CD14-positive monocyte (primary cell): ENCODE measurements at regions not wholly inside any gene's neighbourhood (a gene's known extent, or its start where the extent isn't known, plus 50 kb on each side); places are given as distances from the start of the nearest gene placed in this dataset.

Source experiments
- DNase-seq, 3 donors: peaks; one replicate each; pipeline ENCODE4 v3.0.0-alpha.2; 2011 to 2022
- H2AFZ ChIP-seq: 2 replicates; pipeline ENCODE4 v1.6.0; 2012; ENCODE audit warnings: mild to moderate bottlenecking, low read depth, low read length, inconsistent platforms; ENCODE audit not compliant: insufficient read depth, poor library complexity, severe bottlenecking
- H3K27ac ChIP-seq, 2 donors: 1 replicate in 1 of 2; 2 replicates in 1 of 2; pipeline ENCODE4 v1.5.1; 2012 to 2013; ENCODE audit warnings: low read length in 2 of 2, control low read depth in 1 of 2, inconsistent platforms in 1 of 2, low read depth in 1 of 2, mild to moderate bottlenecking in 1 of 2
- H3K27me3 ChIP-seq, 2 donors: one replicate each; pipeline versions ENCODE4 v1.6.0 to v1.6.1; 2011 to 2013; ENCODE audit warnings: low read length in 2 of 2; ENCODE audit not compliant: control insufficient read depth in 2 of 2, insufficient read depth in 2 of 2
- H3K36me3 ChIP-seq, 2 donors: replicated peaks in 1 of 2; 1 replicate in 1 of 2; 2 replicates in 1 of 2; pipeline versions ENCODE4 v1.5.1 to v1.6.1; 2012 to 2013; ENCODE audit warnings: low read length in 2 of 2, control low read depth in 1 of 2, inconsistent platforms in 1 of 2, mild to moderate bottlenecking in 1 of 2; ENCODE audit not compliant: insufficient read depth in 2 of 2, control insufficient read depth in 1 of 2
- H3K4me1 ChIP-seq, 2 donors: 1 replicate in 1 of 2; 2 replicates in 1 of 2; pipeline versions ENCODE4 v1.5.1 to v1.6.1; 2012 to 2013; ENCODE audit warnings: low read length in 2 of 2, control low read depth in 1 of 2, inconsistent platforms in 1 of 2, mild to moderate bottlenecking in 1 of 2, moderate library complexity in 1 of 2; ENCODE audit not compliant: insufficient read depth in 2 of 2, control insufficient read depth in 1 of 2
- H3K4me2 ChIP-seq: replicated peaks from 2 replicates; pipeline ENCODE3; 2012; ENCODE audit warnings: low read length, moderate library complexity, mild to moderate bottlenecking; ENCODE audit not compliant: poor library complexity, severe bottlenecking; ENCODE audit errors: extremely low read depth
- H3K4me3 ChIP-seq, 3 experiments: fragments of 200-600 bp in 1 of 3; sonication (generic) in 1 of 3; replicated peaks in 1 of 3; 1 replicate in 2 of 3; 2 replicates in 1 of 3; pipeline ENCODE4 v1.5.1; 2011 to 2013; ENCODE audit warnings: low read length in 3 of 3, mild to moderate bottlenecking in 3 of 3, control low read depth in 2 of 3, low read depth in 2 of 3, inconsistent platforms in 1 of 3, moderate library complexity in 1 of 3
- H3K79me2 ChIP-seq: 2 replicates; pipeline ENCODE4 v1.6.0; 2012; ENCODE audit warnings: mild to moderate bottlenecking, control low read depth, inconsistent platforms, low read length, moderate library complexity; ENCODE audit not compliant: insufficient read depth
- H3K9ac ChIP-seq: 2 replicates; pipeline ENCODE4 v1.6.0; 2017; ENCODE audit warnings: low read length, mild to moderate bottlenecking; ENCODE audit not compliant: insufficient read depth, poor library complexity, severe bottlenecking
- H3K9me3 ChIP-seq, 2 donors: replicated peaks in 1 of 2; 1 replicate in 1 of 2; 2 replicates in 1 of 2; pipeline versions ENCODE4 v1.5.1 to v1.6.1; 2012 to 2013; ENCODE audit warnings: low read length in 2 of 2, control low read depth in 1 of 2; ENCODE audit not compliant: control insufficient read depth in 1 of 2, insufficient read depth in 1 of 2
- H4K20me1 ChIP-seq: 2 replicates; pipeline ENCODE4 v1.6.0; 2012; ENCODE audit warnings: mild to moderate bottlenecking, low read length, control low read depth, moderate library complexity; ENCODE audit not compliant: insufficient read depth
- H3K27ac Mint-ChIP-seq, 7 donors: one replicate each; pipeline ENCODE4 v1.8.0; 2020; ENCODE audit warnings: mild to moderate bottlenecking in 7 of 7, mixed read lengths in 7 of 7, moderate library complexity in 6 of 7, inconsistent platforms in 2 of 7
- H3K27me3 Mint-ChIP-seq, 3 donors: one replicate each; pipeline ENCODE4 v1.8.0; 2021 to 2022; ENCODE audit warnings: low read depth in 3 of 3, mild to moderate bottlenecking in 3 of 3, mixed read lengths in 3 of 3, moderate library complexity in 3 of 3, inconsistent platforms in 1 of 3
- H3K36me3 Mint-ChIP-seq, 2 donors: one replicate each; pipeline ENCODE4 v1.8.0; 2020; ENCODE audit warnings: mixed read lengths in 2 of 2, inconsistent platforms in 1 of 2, mild to moderate bottlenecking in 1 of 2
- H3K4me1 Mint-ChIP-seq: one replicate; pipeline ENCODE4 v1.8.0; 2020; ENCODE audit warnings: mild to moderate bottlenecking, mixed read lengths
- H3K4me3 Mint-ChIP-seq, 2 donors: one replicate each; pipeline ENCODE4 v1.8.0; 2020; ENCODE audit warnings: mild to moderate bottlenecking in 2 of 2, mixed read lengths in 2 of 2, moderate library complexity in 1 of 2
- H3K9me3 Mint-ChIP-seq, 7 donors: one replicate each; pipeline ENCODE4 v1.8.0; 2020 to 2022; ENCODE audit warnings: mixed read lengths in 7 of 7, mild to moderate bottlenecking in 6 of 7, moderate library complexity in 6 of 7, inconsistent platforms in 2 of 7
- CTCF ChIP-seq: fragments of 200-600 bp; IDR thresholded peaks from one replicate; pipeline ENCODE4 v1.8.0; 2022; ENCODE audit warnings: antibody characterized with exemption, mild to moderate bottlenecking
- WGBS: methylation state at CpG from one replicate; pipeline ENCODE4 v1.1.5; 2013; ENCODE audit warnings: missing lambda C conversion rate; ENCODE audit not compliant: insufficient coverage; 5-methylcytosine and 5-hydroxymethylcytosine counted together
- intact Hi-C, 2 donors: fragments of 100-400 bp; cut with micrococcal nuclease; formaldehyde crosslinking; loops; one replicate each; pipeline versions ENCODE4 v1.15.0 to v1.15.1; 2023

GRCh38 chr12:92028441-92028709 lies 117.3 kb downstream of the BTG1 start:
- Histone ChIP-seq H4K20me1 (no peaks in the 10 kb centered on the region), H3K79me2 (no peaks in the 10 kb centered on the region), H2AFZ (no peak overlapping the region), H3K4me1 (peaks cover 19 to 25% of the 10 kb centered on the region in 2 donors), H3K9me3 (no peaks in the 10 kb centered on the region), H3K9ac (no peak overlapping the region), H3K27me3 (no peaks in the 10 kb centered on the region), H3K36me3 (no peaks in the 10 kb centered on the region), H3K4me3 (no peak overlapping the region), H3K27ac (no peak overlapping the region), H3K4me2 (no peak overlapping the region)
- Mint-ChIP-seq H3K4me1 (peaks cover 34% of the 10 kb centered on the region), H3K27me3 (peaks cover 0 to 3% (median 3%) of the 10 kb centered on the region in 3 donors), H3K9me3 (no peaks in the 10 kb centered on the region), H3K27ac (no peak overlapping the region), H3K36me3 (no peaks in the 10 kb centered on the region), H3K4me3 (no peak overlapping the region)
- intact Hi-C loops: no loop called here
- TF ChIP-seq CTCF: no peak
- no peak for DNase-seq
- WGBS: 89% methylated on average over 1 of the region's 1 CpG

GRCh38 chr12:92027701-92028440 lies 117.8 kb downstream of the BTG1 start:
- Mint-ChIP-seq H3K4me1 (peaks cover 33% of the 10 kb centered on the region), H3K4me3 (no peak overlapping the region), H3K27ac (no peak overlapping the region), H3K27me3 (peaks cover 0 to 4% (median 3%) of the 10 kb centered on the region in 3 donors), H3K9me3 (peaks cover 0 to under 1% (median 0%) of the 10 kb centered on the region in 7 donors), H3K36me3 (no peaks in the 10 kb centered on the region)
- Histone ChIP-seq H3K9ac (no peak overlapping the region), H3K27ac (no peak overlapping the region), H3K4me3 (no peak overlapping the region), H4K20me1 (no peaks in the 10 kb centered on the region), H2AFZ (no peak overlapping the region), H3K4me2 (no peak overlapping the region), H3K27me3 (no peaks in the 10 kb centered on the region), H3K36me3 (no peaks in the 10 kb centered on the region), H3K79me2 (no peaks in the 10 kb centered on the region), H3K9me3 (no peaks in the 10 kb centered on the region), H3K4me1 (peaks cover 19 to 25% of the 10 kb centered on the region in 2 donors)
- TF ChIP-seq CTCF: no peak
- intact Hi-C loops: no loop called here
- 80% methylated on average over 1 of the region's 4 CpGs for WGBS
- no peak for DNase-seq
